ENCODE measurements at regions not wholly inside any gene's neighbourhood (a gene's known extent, or its start where the extent isn't known, plus 50 kb on each side); places are given as distances from the start of the nearest gene placed in this dataset.

DNA sequence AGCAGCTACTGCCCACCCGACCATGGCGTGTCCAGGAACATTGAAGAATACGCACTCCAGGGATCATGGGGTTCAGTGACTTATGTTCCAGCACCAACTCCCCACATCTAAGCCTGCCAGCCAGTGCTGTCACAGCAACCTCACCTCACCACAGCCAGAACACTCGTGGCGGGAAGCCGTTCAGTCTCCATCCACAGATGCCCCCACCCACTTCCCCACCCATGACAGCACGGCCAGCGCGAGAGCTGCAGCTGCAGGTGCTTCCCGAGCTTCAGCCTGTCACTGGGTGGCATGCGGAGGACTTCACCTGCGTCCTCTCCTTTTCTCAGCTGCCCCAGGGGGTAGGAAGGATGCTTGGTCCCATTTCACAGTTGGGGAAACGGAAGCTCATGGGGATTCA lies 50.3 kb downstream of the RBFOX3 start:
- POLR2A ChIA-PET (ENCODE audit: unreplicated experiment): no interaction called here

DNA sequence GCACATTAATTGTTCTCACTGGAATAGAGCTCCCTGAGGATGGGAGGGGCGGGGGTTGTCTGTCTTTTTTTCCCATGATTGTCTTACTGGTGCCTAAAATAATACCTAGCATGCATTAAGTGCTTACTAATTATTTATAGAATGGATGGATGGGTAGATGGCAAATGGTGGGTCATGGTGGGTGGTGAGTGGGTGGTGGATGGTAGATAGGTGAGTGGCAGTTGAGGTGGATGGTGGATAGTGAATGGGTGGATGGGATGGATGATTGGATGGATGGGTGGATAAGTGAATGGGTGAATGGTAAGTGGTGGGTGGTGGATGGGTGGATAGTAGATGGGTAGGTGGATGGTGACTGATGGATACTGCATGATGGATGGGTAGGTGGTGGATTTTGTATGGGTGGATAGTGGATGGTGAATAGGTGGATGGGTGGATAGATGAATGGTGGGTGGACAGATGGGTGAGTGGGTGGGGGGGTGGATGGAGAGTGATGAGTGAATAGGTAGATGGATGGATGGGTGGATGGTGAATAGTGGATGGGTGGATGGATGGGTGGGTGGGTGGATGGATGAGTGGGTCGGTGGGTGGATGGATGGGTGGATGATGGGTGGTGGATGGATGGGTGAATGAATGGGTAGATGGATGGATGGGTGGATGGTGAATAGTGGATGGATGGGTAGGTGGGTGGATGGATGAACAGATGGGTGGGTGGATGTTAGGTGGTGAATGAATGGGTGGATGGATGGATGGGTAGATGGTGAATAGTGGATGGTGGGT lies 51.6 kb downstream of the RBFOX3 start:
- H3K4me2 ChIP-seq (ENCODE audit: low read length): no peak overlapping the region
- peaks cover 36% of the 10 kb centered on the region for H3K27me3 ChIP-seq (ENCODE audit: low read length)
- POLR2A ChIA-PET (ENCODE audit: unreplicated experiment): no interaction called here
- no peaks in the 10 kb centered on the region for H3K79me2 ChIP-seq (ENCODE audit: low read length)
- intact Hi-C loops (cut with micrococcal nuclease): no loop called here
- no TSS peak for BruUV-seq (replicated peaks)
- CTCF ChIA-PET: no interaction called here
- H2AFZ ChIP-seq (ENCODE audit: low read length): no peak overlapping the region
- no peak overlapping the region for H3K9ac ChIP-seq (ENCODE audit: low read length)
- no peak overlapping the region for H3K27ac ChIP-seq (ENCODE audit: low read length)
- H3K4me1 ChIP-seq (ENCODE audit: insufficient read depth, low read length): peaks cover 16% of the 10 kb centered on the region
- no peaks in the 10 kb centered on the region for H3K36me3 ChIP-seq (ENCODE audit: low read depth, low read length)
- TF ChIP-seq EZH2 (IDR thresholded peaks at IDR 0.05; ENCODE audit: low read length, unreplicated experiment) (no peak), EZH2phosphoT487 (IDR thresholded peaks at IDR 0.05; ENCODE audit: borderline replicate concordance, low read length) (no peak)
- TF ChIP-seq, protein P1, sequence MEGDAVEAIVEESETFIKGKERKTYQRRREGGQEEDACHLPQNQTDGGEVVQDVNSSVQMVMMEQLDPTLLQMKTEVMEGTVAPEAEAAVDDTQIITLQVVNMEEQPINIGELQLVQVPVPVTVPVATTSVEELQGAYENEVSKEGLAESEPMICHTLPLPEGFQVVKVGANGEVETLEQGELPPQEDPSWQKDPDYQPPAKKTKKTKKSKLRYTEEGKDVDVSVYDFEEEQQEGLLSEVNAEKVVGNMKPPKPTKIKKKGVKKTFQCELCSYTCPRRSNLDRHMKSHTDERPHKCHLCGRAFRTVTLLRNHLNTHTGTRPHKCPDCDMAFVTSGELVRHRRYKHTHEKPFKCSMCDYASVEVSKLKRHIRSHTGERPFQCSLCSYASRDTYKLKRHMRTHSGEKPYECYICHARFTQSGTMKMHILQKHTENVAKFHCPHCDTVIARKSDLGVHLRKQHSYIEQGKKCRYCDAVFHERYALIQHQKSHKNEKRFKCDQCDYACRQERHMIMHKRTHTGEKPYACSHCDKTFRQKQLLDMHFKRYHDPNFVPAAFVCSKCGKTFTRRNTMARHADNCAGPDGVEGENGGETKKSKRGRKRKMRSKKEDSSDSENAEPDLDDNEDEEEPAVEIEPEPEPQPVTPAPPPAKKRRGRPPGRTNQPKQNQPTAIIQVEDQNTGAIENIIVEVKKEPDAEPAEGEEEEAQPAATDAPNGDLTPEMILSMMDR (conservative IDR thresholded peaks at IDR 0.05; ENCODE audit: low read depth, low read length): no peak
- no peaks in the 10 kb centered on the region for H4K20me1 ChIP-seq (ENCODE audit: low read length)
- ATAC-seq (no peak), DNase-seq (no peak)
- H3K4me3 ChIP-seq (ENCODE audit: low read length): no peak overlapping the region
- H3K9me2 ChIP-seq (replicated peaks; ENCODE audit: low read length): no peaks in the 10 kb centered on the region
- no peaks in the 10 kb centered on the region for H3K9me3 ChIP-seq (ENCODE audit: low read length)
- no peaks in the 10 kb centered on the region for H3F3A ChIP-seq (ENCODE audit: low read length, unreplicated experiment)

More for the DNA sequence above, 50.3 kb downstream of the RBFOX3 start:
- no TSS peak for BruUV-seq (replicated peaks)
- H2AFZ ChIP-seq (ENCODE audit: low read length): no peak overlapping the region
- CTCF ChIA-PET: no interaction called here
- no peaks in the 10 kb centered on the region for H3K9me3 ChIP-seq (ENCODE audit: low read length)
- DNase-seq (no peak), ATAC-seq (no peak)
- peaks cover 16% of the 10 kb centered on the region for H3K4me1 ChIP-seq (ENCODE audit: insufficient read depth, low read length)
- no peaks in the 10 kb centered on the region for H3K79me2 ChIP-seq (ENCODE audit: low read length)
- H3F3A ChIP-seq (ENCODE audit: low read length, unreplicated experiment): no peaks in the 10 kb centered on the region
- no peaks in the 10 kb centered on the region for H3K36me3 ChIP-seq (ENCODE audit: low read depth, low read length)
- H3K4me3 ChIP-seq (ENCODE audit: low read length): no peak overlapping the region
- no peak overlapping the region for H3K4me2 ChIP-seq (ENCODE audit: low read length)
- H3K9ac ChIP-seq (ENCODE audit: low read length): no peak overlapping the region
- intact Hi-C loops (cut with micrococcal nuclease): no loop called here
- TF ChIP-seq EZH2phosphoT487 (IDR thresholded peaks at IDR 0.05; ENCODE audit: borderline replicate concordance, low read length) (no peak), EZH2 (IDR thresholded peaks at IDR 0.05; ENCODE audit: low read length, unreplicated experiment) (no peak)
- TF ChIP-seq, protein P1 (conservative IDR thresholded peaks at IDR 0.05; ENCODE audit: low read depth, low read length): no peak
- no peak overlapping the region for H3K27ac ChIP-seq (ENCODE audit: low read length)
- no peaks in the 10 kb centered on the region for H4K20me1 ChIP-seq (ENCODE audit: low read length)
- no peaks in the 10 kb centered on the region for H3K9me2 ChIP-seq (replicated peaks; ENCODE audit: low read length)
- peaks cover 38% of the 10 kb centered on the region for H3K27me3 ChIP-seq (ENCODE audit: low read length)

DNA sequence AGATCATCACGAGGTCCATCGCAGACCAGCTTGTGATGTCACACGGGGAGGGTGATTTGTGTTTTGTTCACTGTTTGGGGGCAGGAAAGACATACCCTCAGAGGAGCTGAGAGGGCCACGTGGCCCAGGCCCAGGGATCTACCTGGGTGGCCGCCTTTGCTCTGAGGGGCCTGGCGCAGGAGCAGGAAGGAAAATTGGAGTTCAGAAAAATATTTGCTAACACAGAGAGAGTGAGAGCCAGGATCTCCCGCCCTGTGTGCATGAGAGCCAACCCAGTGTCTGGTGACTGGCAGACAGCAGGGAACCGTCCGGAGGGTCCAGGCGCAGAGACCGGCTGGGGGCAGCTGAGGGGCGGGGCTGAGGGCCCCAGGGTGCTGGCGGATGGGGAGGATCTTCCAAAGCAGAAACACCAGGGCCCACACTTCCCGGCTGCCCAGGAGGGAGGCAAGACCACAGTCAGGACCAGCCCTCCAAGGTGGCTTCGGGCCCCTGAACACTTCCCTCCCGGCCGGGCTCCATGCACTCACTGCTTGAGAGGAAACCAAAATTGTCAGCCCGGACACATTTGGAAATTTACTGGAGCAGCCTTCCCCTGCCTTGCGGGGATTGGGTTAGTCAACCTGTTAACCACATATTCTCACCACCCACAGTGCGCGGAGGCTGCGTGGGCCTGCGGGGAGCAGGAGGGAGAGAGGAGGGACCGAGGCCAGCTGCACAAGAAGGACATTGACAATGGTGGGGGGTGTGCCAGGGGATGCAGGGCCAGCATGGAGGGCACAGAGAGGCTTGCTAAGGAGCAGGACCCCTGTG lies 52.6 kb downstream of the RBFOX3 start:
- no TSS peak for BruUV-seq (replicated peaks)
- ChIA-PET POLR2A (ENCODE audit: unreplicated experiment) (no interaction called here), CTCF (no interaction called here)
- no peak overlapping the region for H3K4me2 ChIP-seq (ENCODE audit: low read length)
- H3K36me3 ChIP-seq (ENCODE audit: low read depth, low read length): no peaks in the 10 kb centered on the region
- no peaks in the 10 kb centered on the region for H3F3A ChIP-seq (ENCODE audit: low read length, unreplicated experiment)
- H2AFZ ChIP-seq (ENCODE audit: low read length): no peak overlapping the region
- H3K4me1 ChIP-seq (ENCODE audit: insufficient read depth, low read length): peaks cover 9% of the 10 kb centered on the region
- H3K9me2 ChIP-seq (replicated peaks; ENCODE audit: low read length): no peaks in the 10 kb centered on the region
- no peak overlapping the region for H3K4me3 ChIP-seq (ENCODE audit: low read length)
- H4K20me1 ChIP-seq (ENCODE audit: low read length): no peaks in the 10 kb centered on the region
- DNase-seq (no peak), ATAC-seq (no peak)
- intact Hi-C loops (cut with micrococcal nuclease): no loop called here
- no peak overlapping the region for H3K27ac ChIP-seq (ENCODE audit: low read length)
- peaks cover 36% of the 10 kb centered on the region for H3K27me3 ChIP-seq (ENCODE audit: low read length)
- no peak overlapping the region for H3K9ac ChIP-seq (ENCODE audit: low read length)
- H3K9me3 ChIP-seq (ENCODE audit: low read length): no peaks in the 10 kb centered on the region
- TF ChIP-seq, protein P1 (conservative IDR thresholded peaks at IDR 0.05; ENCODE audit: low read depth, low read length): no peak
- TF ChIP-seq EZH2phosphoT487 (IDR thresholded peaks at IDR 0.05; ENCODE audit: borderline replicate concordance, low read length) (no peak), EZH2 (IDR thresholded peaks at IDR 0.05; ENCODE audit: low read length, unreplicated experiment) (no peak)
- no peaks in the 10 kb centered on the region for H3K79me2 ChIP-seq (ENCODE audit: low read length)
